ENCODE measurements at regions not wholly inside any gene's neighbourhood (a gene's known extent, or its start where the extent isn't known, plus 50 kb on each side); places are given as distances from the start of the nearest gene placed in this dataset.

DNA sequence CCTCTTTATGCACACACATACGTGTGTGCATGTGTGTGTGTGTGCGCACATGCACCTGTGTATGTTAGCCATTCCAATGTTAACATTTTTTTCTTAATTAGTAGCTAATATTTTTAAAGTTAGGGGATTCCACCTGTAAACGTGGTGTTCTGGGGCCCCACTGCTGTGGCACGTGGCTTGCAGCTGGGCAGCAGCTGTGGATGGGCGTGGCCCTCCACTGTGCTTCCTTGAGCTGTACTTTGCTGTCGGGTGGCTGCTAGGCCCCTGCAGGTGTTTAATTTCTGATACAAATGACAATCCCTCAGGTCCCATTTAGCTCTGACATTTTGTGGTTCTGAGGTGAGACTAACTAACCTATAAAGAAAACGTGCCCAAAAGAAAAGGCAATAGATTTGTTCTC lies 58.9 kb upstream of the GJB6 start:
- TF ChIP-seq, protein P1, sequence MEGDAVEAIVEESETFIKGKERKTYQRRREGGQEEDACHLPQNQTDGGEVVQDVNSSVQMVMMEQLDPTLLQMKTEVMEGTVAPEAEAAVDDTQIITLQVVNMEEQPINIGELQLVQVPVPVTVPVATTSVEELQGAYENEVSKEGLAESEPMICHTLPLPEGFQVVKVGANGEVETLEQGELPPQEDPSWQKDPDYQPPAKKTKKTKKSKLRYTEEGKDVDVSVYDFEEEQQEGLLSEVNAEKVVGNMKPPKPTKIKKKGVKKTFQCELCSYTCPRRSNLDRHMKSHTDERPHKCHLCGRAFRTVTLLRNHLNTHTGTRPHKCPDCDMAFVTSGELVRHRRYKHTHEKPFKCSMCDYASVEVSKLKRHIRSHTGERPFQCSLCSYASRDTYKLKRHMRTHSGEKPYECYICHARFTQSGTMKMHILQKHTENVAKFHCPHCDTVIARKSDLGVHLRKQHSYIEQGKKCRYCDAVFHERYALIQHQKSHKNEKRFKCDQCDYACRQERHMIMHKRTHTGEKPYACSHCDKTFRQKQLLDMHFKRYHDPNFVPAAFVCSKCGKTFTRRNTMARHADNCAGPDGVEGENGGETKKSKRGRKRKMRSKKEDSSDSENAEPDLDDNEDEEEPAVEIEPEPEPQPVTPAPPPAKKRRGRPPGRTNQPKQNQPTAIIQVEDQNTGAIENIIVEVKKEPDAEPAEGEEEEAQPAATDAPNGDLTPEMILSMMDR (IDR thresholded peaks at IDR 0.05): no peak
- no peak for TF ChIP-seq EP300 (IDR thresholded peaks at IDR 0.05)
